ENCODE measurements at regions not wholly inside any gene's neighbourhood (a gene's known extent, or its start where the extent isn't known, plus 50 kb on each side); places are given as distances from the start of the nearest gene placed in this dataset.

DNA sequence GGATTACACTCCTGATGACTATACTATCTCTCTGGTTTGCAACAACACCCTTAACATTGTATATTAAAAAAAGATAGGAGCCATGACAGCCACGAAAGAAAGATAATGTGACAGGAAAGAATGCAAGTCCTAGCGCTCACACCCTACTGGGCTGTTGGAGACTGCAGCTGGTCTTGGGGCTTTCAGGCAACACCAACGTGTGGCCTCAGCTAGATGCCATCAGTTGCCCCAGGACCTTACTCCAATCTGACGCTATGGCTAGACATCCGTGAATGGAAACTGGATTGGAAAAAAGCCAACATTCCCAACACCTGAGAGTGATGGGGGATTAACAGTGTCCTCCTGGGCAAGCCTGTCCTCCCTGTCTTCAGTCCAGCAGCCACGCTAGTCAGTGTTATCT, 357.4 kb upstream of the GULP1 start:
- CTCF ChIA-PET: no interaction called here
- H3K27ac Mint-ChIP-seq (ENCODE audit: low read depth, unreplicated experiment): no peak overlapping the region
- H3K9me3 Mint-ChIP-seq (ENCODE audit: unreplicated experiment): no peaks in the 10 kb centered on the region
- BruUV-seq (replicated peaks): no TSS peak
- no peak for TF ChIP-seq CTCF (IDR thresholded peaks at IDR 0.05; ENCODE audit: unreplicated experiment)
- H3K4me3 Mint-ChIP-seq (ENCODE audit: unreplicated experiment): no peak overlapping the region
- H3K36me3 Mint-ChIP-seq (ENCODE audit: insufficient read depth, unreplicated experiment): no peaks in the 10 kb centered on the region
- POLR2A ChIA-PET: interaction anchor here (0.6 kb wide), 1 partner anchor 10 kb away, joined by 3 read pairs; no protein-coding TSS in a partner anchor
- H3K4me1 Mint-ChIP-seq (ENCODE audit: insufficient read depth, unreplicated experiment): no peaks in the 10 kb centered on the region
- no peaks in the 10 kb centered on the region for H3K27me3 Mint-ChIP-seq (ENCODE audit: insufficient read depth, unreplicated experiment)
- DNase-seq (ENCODE audit: unreplicated experiment): no peak
- intact Hi-C loops (cut with micrococcal nuclease): no loop called here

- no peak overlapping the region for H3K27ac Mint-ChIP-seq (ENCODE audit: low read depth, unreplicated experiment)
- no peaks in the 10 kb centered on the region for H3K27me3 Mint-ChIP-seq (ENCODE audit: insufficient read depth, unreplicated experiment)
- no peaks in the 10 kb centered on the region for H3K36me3 Mint-ChIP-seq (ENCODE audit: insufficient read depth, unreplicated experiment)
- H3K4me1 Mint-ChIP-seq (ENCODE audit: insufficient read depth, unreplicated experiment): no peaks in the 10 kb centered on the region
- intact Hi-C loops (cut with micrococcal nuclease): no loop called here
- POLR2A ChIA-PET: no interaction called here
- CTCF ChIA-PET: interaction anchor here (0.7 kb wide), 1 partner anchor 339 kb away, joined by 4 read pairs; no protein-coding TSS in a partner anchor
- no peak for DNase-seq (ENCODE audit: unreplicated experiment)
- H3K4me3 Mint-ChIP-seq (ENCODE audit: unreplicated experiment): no peak overlapping the region
- no peaks in the 10 kb centered on the region for H3K9me3 Mint-ChIP-seq (ENCODE audit: unreplicated experiment)
- TF ChIP-seq CTCF (IDR thresholded peaks at IDR 0.05; ENCODE audit: unreplicated experiment): no peak
- BruUV-seq (replicated peaks): no TSS peak
Observed at GRCh38 chr2:187934692-187935091, 357.0 kb upstream of the GULP1 start.

GRCh38 chr2:187935126-187935525, 356.5 kb upstream of the GULP1 start:
- no peaks in the 10 kb centered on the region for H3K4me1 Mint-ChIP-seq (ENCODE audit: insufficient read depth, unreplicated experiment)
- H3K36me3 Mint-ChIP-seq (ENCODE audit: insufficient read depth, unreplicated experiment): no peaks in the 10 kb centered on the region
- POLR2A ChIA-PET: no interaction called here
- CTCF ChIA-PET: interaction anchor here (0.7 kb wide), 1 partner anchor 340 kb away, joined by 4 read pairs; no protein-coding TSS in a partner anchor
- intact Hi-C loops (cut with micrococcal nuclease): no loop called here
- no peaks in the 10 kb centered on the region for H3K27me3 Mint-ChIP-seq (ENCODE audit: insufficient read depth, unreplicated experiment)
- no TSS peak for BruUV-seq (replicated peaks)
- no peak for TF ChIP-seq CTCF (IDR thresholded peaks at IDR 0.05; ENCODE audit: unreplicated experiment)
- H3K9me3 Mint-ChIP-seq (ENCODE audit: unreplicated experiment): no peaks in the 10 kb centered on the region
- H3K27ac Mint-ChIP-seq (ENCODE audit: low read depth, unreplicated experiment): no peak overlapping the region
- no peak overlapping the region for H3K4me3 Mint-ChIP-seq (ENCODE audit: unreplicated experiment)
- no peak for DNase-seq (ENCODE audit: unreplicated experiment)

DNA sequence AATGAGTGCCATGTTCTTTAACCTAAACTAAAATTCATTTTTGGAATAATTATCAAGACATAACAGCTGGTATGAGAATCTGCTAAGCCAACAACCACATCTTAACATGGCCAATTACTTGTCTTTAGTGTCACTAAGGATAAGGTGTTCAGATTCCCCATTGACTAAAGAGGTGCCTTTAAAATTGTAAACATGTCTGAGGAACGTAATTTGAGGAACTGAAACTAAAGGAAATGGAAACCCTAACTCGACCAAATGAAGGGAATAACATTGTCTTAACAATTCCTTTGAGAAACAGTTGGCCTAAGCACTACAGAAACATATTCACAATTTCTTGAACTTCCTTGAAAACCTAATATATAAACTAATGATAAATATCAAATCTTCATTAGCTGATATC, 355.4 kb upstream of the GULP1 start:
- Mint-ChIP-seq H3K9me3 (ENCODE audit: unreplicated experiment) (no peaks in the 10 kb centered on the region), H3K4me3 (ENCODE audit: unreplicated experiment) (no peak overlapping the region), H3K27ac (ENCODE audit: low read depth, unreplicated experiment) (no peak overlapping the region), H3K36me3 (ENCODE audit: insufficient read depth, unreplicated experiment) (no peaks in the 10 kb centered on the region), H3K4me1 (ENCODE audit: insufficient read depth, unreplicated experiment) (no peaks in the 10 kb centered on the region), H3K27me3 (ENCODE audit: insufficient read depth, unreplicated experiment) (no peaks in the 10 kb centered on the region)
- no peak for TF ChIP-seq CTCF (IDR thresholded peaks at IDR 0.05; ENCODE audit: unreplicated experiment)
- ChIA-PET CTCF (interaction anchor here (1.1 kb wide), 1 partner anchor 9 kb away, joined by 3 read pairs; no protein-coding TSS in a partner anchor), POLR2A (no interaction called here)
- no TSS peak for BruUV-seq (replicated peaks)
- intact Hi-C loops (cut with micrococcal nuclease): no loop called here
- DNase-seq (ENCODE audit: unreplicated experiment): no peak

All from MCF 10A (cell line).